ENCODE measurements at regions not wholly inside any gene's neighbourhood (a gene's known extent, or its start where the extent isn't known, plus 50 kb on each side); places are given as distances from the start of the nearest gene placed in this dataset.

DNA sequence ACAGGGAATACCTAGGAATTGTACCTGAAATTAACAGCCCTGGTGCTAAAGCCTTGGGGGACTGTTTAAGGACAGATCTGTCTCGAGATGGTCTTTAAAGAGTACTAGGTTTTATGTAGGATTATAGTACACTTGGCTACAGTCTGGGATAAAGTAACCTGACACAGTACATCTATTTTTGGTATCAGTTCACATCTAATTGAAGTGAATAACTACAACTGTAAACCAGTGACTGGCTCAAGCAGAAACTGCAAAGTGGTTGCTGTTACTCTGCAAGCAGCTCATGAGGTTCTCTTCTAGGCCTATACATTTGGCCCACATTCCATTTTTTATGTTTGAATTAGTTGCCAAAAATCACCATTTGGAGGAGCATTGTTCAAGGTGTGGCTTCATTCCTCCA is 320.8 kb upstream of the USP25 start:
- no peak overlapping the region for H3K4me3 ChIP-seq
- no peak overlapping the region for H3K27ac ChIP-seq

- Histone ChIP-seq H3K4me3 (no peak overlapping the region), H3K27ac (no peak overlapping the region)
Measured at GRCh38 chr21:15410853-15411252, 318.9 kb upstream of the USP25 start.

DNA sequence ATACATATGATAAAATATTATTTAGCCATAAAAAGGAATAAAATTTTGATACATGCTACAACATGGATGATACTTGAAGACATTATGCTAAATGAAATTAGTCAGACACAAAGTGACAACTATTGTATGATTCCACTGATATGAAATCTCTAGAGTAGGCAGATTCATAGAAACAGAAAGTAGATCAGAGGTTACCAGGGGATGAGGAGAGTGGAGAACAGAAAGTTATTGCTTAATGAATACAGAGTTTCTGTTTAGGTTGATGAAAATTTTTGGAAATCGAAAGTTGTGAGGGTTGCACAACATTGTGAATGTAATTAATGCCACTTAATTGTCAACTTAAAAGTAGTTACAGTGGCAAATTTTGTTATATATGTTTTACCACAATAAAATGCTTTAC is 315.7 kb upstream of the USP25 start:
- Histone ChIP-seq H3K4me3 (no peak overlapping the region), H3K27ac (no peak overlapping the region)

- H3K27ac ChIP-seq: no peak overlapping the region
- no peak overlapping the region for H3K4me3 ChIP-seq
Measured at GRCh38 chr21:15415541-15416261, 314.1 kb upstream of the USP25 start.

DNA sequence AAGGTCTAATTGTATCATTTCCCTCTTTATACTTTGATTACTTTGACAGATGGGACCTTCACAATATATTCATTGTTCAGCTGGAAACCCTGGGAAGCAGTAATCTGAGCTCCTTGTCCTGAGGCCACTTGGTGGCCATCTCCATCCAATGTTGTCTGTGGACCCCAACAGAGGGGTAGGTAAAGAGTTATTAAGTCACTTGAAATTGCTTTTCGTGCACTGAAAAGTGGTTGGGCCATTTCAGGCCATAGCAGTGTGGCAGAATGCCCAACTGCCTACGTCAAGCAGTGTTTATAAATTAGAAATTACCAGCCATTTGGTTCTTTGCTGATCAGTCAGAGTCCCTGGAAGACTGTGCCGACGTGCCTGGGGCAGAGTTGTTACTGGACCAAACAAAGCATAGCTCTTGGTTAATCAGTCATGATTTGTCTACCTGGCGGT is 308.3 kb upstream of the USP25 start:
- peak overlapping the region in 2 of 21 experiments; percentile 5 to 70 for H3K27ac ChIP-seq

GRCh38 chr21:15421947-15422346 is 307.8 kb upstream of the USP25 start:
- no peak overlapping the region for H3K4me3 ChIP-seq
- H3K27ac ChIP-seq: peak overlapping the region in 7 of 21 experiments; percentile 13 to 69 (median 48)

More for the DNA sequence above, 308.3 kb upstream of the USP25 start:
- no peak overlapping the region for H3K4me3 ChIP-seq

DNA sequence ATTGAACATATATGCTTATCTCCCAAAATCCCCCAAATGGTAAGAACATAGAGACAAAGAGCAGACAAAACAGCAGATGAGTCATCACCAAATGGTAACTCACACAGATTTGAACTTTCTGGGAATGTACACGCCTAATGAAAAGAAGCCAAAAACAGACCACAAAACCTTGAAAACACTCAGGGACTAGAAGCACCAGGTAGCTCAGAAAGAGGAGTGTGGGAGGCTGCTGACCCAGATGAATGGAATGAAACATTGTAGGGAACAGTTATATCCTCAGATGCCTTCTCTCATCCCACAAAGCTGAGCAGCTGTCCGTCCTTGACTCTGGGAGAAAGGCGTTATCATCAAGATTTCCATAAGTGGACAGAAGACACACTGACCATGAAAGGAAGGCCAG is 307.0 kb upstream of the USP25 start:
- Histone ChIP-seq H3K4me3 (no peak overlapping the region), H3K27ac (peak overlapping the region in 7 of 21 experiments; percentile 23 to 69 (median 48))

DNA sequence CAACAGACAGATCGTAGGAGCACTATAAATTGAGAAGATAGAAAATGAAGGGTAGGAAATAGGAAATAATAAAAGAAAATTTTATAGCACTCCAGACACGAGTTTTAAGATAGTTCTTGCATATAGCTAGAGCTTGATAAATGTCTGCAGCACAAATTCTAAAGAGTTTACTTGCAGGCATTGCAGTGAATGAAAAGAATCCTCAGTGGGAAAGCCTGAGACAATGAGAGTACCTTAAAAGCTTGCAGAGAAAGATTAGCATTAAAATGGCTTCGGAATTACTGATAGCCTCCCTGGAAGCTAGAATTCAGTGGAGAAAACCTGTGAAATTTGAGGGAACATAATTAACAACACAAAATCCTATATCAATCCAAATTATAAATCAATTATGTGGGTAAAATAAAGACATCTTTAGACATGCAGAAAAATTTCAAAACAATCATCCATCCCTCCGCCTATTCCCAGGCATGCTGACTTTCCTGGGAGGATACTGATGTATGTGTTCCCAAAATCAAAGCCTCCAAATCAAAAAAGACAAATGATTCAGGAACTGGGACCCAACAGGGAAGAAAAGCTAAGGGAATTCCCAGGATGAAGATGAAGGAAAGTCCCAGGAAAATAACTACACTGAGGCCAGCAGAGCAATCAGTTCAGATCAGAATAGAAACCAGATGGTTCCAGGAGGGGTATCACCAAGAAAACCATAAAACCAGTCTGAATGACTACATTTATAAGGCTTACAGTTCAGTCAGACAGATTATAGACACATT is 305.9 kb upstream of the USP25 start:
- no peak overlapping the region for H3K27ac ChIP-seq
- H3K4me3 ChIP-seq: no peak overlapping the region

DNA sequence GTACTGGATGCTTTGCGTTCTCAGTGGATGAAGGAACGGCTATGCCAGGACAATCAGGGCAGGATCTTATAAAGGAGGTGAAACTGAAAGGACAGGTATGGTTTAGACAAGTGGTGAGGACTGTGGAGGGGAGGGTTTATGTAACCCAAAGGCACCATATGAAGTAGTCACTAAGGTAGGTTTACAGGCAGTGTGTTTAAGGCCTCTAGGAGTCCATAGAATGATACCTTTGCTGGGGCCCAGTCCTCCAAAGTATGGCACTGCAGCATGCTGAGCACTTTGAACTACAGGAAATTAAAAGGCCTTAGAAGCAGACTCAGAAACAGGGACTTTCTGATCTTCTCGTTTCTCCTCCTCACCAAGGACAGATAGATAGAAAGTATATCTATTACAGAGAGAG is 304.7 kb upstream of the USP25 start:
- no peak overlapping the region for H3K4me3 ChIP-seq
- no peak overlapping the region for H3K27ac ChIP-seq

- Histone ChIP-seq H3K4me3 (no peak overlapping the region), H3K27ac (peak overlapping the region in 3 of 21 experiments; percentile 5 to 54 (median 9))
Measured at GRCh38 chr21:15430023-15430422, 299.8 kb upstream of the USP25 start.

DNA sequence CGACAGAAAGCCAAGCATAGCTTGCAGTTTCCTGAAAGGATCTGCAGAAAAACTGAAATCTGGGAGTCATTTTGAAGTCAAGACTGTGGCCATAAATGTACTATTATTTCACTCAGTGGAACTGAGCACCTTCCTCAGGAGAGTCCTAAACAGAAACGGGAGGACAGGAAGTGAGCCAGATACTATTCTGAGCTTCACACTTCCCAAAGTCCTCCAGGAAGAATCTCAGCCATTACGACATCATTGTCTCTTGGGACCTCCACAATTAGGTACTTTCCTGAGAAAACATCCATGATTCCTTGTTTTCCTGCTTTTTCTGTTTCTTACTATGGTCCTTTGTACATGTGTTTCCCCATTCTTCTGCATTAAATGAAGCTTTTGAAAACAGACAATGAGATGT is 299.2 kb upstream of the USP25 start:
- H3K4me3 ChIP-seq: no peak overlapping the region
- H3K27ac ChIP-seq: peak overlapping the region in 2 of 21 experiments; percentile 5 to 54

- H3K4me3 ChIP-seq: no peak overlapping the region
- no peak overlapping the region for H3K27ac ChIP-seq
Measured at GRCh38 chr21:15431053-15431452, 298.7 kb upstream of the USP25 start.

GRCh38 chr21:15433091-15433490 is 296.7 kb upstream of the USP25 start:
- Histone ChIP-seq H3K27ac (no peak overlapping the region), H3K4me3 (no peak overlapping the region)

- no peak overlapping the region for H3K4me3 ChIP-seq
- no peak overlapping the region for H3K27ac ChIP-seq
Measured at GRCh38 chr21:15434163-15434905, 295.4 kb upstream of the USP25 start.

- no peak overlapping the region for H3K27ac ChIP-seq
- no peak overlapping the region for H3K4me3 ChIP-seq
Measured at GRCh38 chr21:15436031-15436430, 293.8 kb upstream of the USP25 start.

DNA sequence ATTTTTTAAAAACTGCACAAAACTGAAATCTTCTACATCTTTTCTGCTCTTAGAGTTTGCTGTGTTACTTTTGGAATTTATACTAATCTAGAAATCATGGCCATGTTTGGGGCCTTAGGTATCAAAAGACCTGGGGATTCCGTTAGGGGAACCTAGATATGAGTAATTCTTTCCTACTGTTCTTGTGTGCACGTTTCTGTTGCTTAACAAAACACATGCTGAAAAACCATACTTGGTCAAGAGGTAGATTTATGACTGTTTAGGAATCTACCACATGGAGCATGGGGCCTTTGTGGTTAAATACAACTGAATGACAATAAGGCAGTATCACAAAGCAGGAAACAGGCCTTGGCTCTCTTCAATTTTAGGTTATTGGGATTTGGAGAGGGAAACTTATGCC is 291.9 kb upstream of the USP25 start:
- no peak overlapping the region for H3K4me3 ChIP-seq
- H3K27ac ChIP-seq: no peak overlapping the region

DNA sequence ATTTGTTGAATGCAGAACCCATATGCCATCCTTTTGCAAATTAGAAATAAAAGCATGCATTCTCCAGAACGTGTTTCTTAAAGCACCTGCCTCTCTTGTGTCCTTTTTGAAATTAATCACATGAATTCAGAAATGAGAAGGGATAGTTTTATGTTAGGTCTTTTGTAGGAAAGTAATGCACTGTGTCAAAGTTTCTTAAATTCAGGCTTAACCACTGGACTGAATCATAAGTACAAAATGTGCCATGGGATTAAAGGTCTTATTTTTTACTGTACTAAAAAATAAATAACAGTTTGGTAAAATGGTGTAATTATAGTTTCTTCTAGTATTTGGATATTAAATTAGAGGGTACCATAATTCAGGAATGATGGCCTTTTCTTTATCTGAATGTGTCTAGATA is 290.1 kb upstream of the USP25 start:
- H3K27ac ChIP-seq: no peak overlapping the region

GRCh38 chr21:15441060-15441493 is 288.7 kb upstream of the USP25 start:
- H3K4me3 ChIP-seq: no peak overlapping the region
- peak overlapping the region in 1 of 21 experiments; percentile 17 for H3K27ac ChIP-seq

More for the DNA sequence above, 290.1 kb upstream of the USP25 start:
- no peak overlapping the region for H3K4me3 ChIP-seq

DNA sequence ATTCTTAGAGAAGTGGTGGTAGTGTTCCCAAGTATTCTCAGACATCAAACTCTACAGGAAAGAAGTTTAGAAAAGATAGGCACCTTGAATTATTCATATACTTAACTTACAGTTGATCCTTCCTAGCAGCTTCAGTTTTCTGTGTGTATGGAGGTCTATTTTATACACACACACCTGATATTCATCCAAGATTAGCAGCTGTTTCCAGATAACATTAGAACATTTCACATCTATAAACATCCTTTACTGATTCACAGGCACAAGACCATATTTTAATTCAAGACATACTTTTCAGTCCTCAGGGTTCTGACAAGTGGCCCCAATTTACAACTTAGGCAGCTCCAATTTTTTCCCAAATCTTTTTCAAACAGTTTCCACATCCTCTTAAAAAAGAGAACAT is 287.8 kb upstream of the USP25 start:
- Histone ChIP-seq H3K27ac (no peak overlapping the region), H3K4me3 (no peak overlapping the region)

DNA sequence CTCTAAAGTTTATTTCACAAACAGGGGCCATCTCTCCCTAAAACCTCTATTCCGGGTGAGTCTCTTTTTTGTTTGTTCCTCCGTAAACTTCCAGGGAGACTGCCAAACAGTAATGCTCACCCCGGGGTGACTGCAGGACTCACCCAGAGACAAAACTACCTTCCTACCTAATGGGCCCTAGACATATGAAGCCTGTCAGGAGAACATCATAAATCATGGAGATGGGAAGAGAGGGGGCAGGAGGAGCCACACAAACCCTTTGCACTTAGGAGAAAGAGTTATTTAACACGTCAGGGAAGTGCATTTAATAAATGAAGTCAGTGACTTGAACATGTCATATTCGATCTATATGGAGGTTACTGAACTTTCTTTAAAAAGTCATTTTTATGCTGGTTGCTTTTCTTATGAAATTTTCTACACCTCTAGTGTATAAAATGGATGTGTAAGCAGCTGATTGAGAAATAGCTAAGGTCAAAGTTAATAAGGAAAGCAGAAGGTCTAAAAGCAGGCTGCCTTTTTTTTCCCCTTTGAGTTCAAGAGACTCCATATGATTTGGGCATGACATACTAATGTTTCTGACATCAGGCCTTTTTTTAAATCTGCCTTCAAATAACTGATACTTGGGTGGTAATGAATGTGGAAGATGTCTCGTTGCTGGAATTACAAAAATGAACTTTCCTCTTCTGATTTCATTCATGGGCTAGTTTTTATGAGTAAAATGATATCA is 286.9 kb upstream of the USP25 start:
- Histone ChIP-seq H3K4me3 (no peak overlapping the region), H3K27ac (peak overlapping the region in 2 of 21 experiments; percentile 11 to 20)
